Dedifferentiated amniotic fluid mesenchymal stem cell (primary cell): ENCODE measurements at regions not wholly inside any gene's neighbourhood (a gene's known extent, or its start where the extent isn't known, plus 50 kb on each side); places are given as distances from the start of the nearest gene placed in this dataset.
A peak's percentile ranks its signal among the peaks of the same experiment; 100 is the strongest.

Experiments used
- DNase-seq: peaks from one replicate; pipeline ENCODE4 v3.0.0-alpha.2; 2016; ENCODE audit errors: extremely low spot score

DNA sequence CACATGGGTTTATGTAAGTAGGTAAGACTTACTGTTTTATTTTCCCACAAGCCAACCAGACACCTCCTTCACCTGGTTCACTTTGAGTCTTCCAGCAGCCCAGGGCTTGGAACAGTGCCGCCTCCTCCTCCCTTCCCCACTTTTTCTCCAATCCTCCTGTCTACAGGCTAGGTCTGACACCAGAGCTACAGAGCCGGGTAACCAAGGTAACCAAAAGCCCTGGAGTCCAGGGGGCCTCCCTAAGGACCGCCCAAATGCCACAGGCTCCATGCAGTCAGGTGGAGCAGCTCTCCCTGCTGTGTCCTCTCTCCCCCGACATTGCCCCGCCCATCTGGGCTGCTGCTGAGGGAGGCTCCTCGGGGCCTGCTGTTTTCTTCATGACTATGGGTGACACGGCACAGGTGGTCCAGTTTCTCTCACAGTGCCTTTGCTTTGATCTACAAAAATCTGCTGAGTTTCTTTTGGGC lies 138.0 kb upstream of the EFNA5 start:
- no peak for DNase-seq

DNA sequence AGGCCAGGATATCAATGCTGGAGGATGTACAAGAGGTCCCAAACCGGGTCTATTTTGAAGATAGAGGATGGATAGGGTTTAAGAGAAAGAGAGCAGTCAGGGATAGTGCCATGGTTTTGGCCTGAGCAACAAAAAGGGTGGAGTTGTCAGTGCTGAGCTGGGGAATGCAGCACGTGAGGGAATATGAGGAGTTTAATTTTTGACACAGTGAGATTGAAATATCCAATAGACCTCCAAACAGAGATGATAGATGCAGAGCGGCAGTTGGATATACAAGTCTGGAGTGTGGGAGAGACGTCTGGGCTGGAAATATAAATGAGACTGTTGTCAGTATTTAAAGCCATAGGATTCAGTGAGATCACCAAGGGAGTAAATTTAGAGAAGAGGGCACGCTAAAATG lies 136.7 kb upstream of the EFNA5 start:
- no peak for DNase-seq

DNA sequence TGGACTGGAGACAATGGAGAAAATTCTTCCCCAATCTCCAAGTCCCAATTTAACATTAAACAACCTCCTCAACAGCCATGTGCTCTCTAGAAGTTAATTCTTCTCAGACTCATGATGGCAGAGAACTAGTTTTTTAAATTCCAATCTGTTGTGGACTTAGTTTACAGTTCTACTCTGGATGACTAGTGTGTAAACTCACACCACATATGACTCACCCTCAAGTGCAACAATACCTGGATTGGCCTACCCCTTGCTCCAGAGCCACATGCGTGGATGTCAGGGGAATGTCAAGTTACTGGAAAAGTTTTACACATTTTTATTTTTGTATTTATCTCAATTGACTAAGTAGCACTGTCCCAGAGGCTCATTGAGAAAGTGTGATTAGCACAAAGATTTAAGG lies 136.0 kb upstream of the EFNA5 start:
- DNase-seq = no peak

DNA sequence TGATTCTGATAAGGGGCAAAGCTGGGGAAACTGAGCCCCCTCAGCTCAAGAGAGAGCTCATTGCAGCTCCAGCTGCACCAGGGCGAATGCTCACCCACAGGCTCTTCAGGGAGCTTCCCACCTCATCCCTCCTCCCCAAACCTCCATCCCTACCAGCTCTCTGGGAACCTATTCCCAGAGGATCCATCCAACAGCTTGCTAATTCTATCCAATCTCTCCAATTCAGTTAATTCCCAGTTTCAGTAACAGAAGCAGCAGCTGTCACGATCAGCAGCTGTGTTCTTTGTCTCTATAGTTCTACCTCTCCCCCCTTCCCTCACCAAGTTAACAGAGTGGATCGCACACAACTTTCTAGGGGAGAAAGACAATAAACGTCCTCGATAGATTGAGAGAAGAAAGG lies 135.5 kb upstream of the EFNA5 start:
- no peak for DNase-seq

DNA sequence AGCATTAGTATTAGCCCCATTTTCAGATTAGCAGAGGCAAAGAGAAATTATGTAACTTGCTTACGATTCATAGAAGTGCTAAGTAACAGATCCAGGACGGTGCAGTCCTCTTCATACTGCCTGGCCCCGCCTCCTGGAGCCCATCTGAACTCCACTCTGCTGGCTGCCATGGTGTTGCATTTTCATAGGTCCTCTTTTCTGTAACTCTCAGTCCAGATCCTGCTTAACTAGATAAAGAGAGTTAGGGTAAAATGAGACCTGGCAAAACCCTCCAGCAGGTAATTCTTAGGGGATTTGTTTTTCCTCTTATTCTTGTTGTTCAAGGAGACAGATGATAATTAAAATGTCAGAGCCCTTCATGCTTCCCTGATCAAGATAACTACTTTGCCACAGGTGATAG lies 135.1 kb upstream of the EFNA5 start:
- no peak for DNase-seq

DNA sequence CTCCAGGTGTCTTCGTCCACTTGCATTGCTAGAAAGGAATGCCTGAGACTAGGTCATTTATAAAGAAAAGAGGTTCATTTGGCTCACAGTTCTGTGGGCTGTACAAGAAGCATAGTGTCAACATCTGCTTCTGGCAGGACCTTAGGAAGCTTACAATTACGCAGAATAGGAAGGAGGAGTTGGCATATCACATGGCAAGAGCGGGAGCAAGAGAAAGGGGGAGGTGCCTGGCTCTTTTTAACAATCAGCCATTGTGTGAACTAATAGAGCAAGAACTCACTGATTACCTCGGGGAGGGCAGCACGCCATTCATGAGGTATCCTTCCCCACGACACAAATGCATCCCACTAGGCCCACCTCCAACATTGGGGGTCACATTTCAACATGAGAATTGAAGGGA lies 134.4 kb upstream of the EFNA5 start:
- no peak for DNase-seq

DNA sequence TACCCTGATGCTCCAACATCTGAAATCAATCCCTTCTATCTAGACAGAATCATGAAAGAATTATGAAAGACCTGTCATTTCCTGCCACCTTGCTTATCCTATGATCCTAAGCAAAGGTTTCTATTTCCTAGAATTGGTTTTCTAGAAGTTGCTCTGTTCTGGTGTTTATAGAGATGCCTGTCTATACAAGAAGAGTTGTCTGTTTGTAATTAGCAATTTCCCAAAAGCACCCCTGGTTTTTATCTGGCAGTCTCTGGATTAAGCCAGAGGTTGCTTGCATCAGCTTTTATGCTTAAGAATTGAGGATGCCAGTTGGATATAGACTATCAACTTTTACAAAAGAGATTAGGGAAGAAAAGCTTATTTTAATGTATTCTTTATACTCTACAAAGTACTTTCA lies 133.0 kb upstream of the EFNA5 start:
- DNase-seq = no peak

DNA sequence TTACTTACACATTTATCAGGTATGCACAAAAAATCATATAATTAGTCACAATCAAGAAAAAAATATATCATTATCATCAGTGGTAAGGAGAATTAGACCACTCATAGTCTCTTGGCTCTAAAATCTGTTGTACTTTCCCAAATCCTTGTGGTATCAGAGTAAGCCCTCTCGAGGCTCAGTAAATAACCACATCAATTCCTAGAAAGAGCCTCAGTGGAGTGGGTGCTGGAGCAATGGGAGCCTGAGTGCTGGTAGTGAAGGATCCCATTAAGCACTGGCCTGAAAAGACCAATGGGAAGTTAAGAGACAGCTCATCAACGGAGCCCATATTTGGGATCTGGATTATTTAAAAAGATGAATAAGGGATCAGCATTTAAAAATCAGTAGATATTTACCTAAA lies 130.3 kb upstream of the EFNA5 start:
- no peak for DNase-seq

DNA sequence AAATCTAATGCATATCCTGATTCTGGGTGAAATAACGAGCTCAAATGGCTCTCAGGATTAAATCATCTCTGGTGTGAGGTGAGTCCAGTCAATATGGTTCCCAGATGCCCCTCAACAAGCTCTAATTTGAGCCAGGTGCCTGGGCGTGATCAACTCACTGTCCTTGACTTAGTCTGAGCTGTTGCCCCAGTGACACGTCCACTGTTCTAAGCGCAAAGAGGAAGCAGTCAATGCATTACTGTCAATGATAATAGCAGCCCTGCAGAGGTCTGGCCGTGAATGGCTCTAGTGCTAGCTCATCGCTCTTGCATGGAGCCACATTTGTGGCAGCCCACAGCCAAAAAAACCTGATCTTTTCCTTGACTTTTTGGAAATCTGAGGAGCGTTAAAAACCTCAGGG lies 128.6 kb upstream of the EFNA5 start:
- no peak for DNase-seq

DNA sequence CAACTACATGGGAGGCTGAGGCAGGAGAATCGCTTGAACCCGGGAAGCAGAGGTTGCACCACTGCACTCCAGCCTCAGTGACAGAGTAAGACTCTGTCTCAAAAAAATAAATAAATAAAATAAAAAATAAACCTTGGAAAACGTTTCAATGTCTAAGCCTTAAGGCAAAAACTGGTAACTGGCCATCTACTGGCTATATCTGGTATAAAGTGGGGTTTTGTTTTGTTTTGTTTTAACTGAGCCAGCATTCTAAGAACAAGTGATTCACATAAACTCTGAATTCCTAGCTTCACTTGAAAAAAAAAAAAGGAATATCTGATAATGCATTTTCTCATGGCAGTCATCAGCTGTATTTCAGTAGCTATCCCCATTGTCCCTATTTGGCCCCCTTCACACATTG lies 126.1 kb upstream of the EFNA5 start:
- DNase-seq = no peak

DNA sequence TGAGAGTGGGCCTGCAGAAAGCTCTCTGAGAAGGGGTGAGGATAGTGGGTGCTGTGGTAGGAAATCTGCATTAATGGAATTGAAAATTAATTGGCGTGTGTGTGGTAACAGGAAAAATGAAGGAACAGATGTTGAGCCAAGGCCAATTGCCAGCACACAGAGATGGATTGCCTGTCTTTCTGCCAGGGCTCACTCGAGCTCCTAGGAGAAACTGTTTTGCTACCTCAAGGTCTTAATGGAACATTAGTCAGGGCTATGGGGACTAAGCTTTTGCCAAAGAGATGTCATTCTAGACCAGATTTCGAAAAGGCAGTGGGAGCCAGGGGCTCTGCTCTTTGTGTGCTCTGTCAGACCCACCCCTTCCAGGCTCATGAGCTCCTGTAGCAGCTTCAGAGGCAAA lies 124.0 kb upstream of the EFNA5 start:
- DNase-seq = no peak

DNA sequence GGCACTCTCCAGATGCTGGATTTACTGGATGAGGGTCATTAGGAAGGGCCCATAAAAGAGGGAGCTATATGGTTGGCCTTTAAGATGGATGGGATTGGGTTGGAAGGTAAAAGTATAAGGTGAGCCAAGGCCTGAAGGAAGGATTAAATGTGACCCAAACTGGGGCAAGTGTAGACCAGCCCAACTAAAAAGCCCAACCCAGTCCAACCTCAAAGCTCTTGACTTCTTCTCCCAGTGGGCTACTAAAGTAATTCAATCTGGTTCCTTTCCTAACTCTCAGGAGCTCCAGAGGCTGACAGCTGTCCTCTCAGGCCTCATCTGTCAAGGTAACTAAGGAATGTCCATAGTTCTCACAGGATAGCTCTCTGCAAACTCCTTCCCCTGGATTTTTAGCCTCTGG lies 122.2 kb upstream of the EFNA5 start:
- no peak for DNase-seq

DNA sequence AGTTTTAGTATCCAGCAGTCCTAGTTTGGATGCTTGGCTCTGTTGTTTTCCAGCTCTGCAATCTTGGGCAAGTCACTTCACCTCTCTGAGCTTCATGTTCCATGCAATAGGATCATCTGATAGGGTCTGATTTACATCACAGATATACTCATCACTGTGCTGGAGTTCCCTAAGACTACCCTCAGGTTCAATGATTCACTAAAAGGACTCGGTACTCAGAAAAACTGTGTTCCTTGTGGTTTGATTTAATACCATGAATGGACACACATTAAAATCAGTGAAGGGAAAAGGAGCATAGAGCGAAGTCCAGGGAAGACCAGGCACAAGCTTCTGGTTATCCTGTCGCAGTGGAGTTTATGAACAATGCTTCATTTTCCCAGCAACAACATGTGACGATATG lies 119.9 kb upstream of the EFNA5 start:
- no peak for DNase-seq

DNA sequence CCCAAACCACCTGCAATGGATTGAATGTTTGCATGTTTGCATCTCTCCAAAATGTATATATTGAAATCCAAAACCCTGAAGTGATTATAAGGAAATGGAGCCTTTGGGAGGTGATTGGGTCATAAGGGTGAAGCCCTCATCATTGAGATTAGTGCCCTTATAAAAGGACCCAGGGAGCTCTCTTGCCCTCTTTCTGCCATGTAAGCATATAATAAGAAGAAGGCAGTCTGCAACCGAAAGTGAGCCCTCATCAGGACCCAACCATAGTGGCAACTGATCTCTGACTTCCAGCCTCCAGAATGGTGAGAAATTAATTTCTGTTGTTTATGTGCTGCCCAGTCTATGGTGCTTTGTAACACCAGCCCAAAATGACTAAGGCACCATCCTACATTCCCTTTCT lies 115.7 kb upstream of the EFNA5 start:
- no peak for DNase-seq

DNA sequence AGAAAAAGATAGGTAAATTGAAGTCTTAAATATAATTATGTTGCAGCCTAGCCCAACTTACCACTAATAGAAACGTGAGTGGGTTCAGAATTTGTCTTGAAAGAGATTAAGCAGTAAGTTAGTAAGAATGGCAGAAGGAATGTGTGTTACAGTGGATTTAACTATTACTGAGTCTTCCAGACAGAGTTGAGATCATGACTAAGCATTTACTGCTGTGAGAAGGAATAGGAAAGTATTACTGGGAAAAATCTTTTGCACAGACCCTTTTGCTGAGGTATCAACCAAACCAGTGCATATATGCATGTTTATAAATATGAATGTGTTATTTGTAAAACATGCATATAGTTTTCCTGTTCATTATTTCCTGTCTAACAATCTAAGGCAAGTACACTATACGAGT lies 112.8 kb upstream of the EFNA5 start:
- peak; percentile 28 for DNase-seq

DNA sequence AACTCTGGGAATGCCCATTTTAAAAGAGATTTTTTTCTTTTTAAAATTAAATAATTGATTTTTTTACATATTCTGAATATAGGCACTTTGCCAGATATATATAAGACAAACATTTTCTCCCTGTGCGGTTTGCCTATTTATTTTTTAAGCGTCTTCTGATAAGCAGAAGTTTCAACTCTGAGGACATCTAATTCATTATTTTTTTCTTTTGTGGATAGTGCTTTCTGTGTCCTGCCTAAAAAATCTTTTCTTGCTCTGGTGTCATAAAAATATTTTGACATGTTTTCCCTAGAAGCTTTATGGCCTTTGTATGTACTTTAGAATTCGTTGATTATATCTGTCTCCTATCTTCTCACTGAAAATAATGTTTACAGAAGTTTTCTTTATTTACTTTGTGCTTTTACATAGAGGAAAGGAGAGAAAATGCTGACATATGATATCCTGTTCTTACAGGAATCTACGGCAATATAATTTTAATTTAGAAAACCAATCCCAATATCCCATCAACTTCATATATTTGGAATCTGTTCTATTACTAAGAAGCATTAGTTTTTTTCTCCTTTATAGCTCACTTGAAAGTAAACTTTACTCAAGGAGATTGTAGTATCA lies 111.9 kb upstream of the EFNA5 start:
- DNase-seq = no peak

DNA sequence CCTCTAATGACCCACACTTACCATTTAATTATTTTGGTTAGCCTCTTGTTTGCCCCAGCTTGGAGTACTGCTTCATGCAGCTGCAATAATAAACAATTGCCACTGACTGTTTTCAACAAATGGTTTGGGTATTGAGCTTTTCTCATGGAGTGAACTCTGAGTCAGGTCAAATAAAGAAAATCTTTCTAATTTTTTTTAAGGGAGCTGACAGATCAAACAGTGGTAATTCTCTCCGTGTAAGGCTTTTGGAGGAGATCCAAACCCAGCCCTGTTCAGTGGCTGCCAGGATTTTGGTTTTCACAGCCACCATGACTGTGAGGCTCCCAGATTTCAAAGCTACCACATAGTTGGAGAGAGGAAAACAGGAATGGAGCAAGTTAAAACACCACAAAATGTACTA lies 110.7 kb upstream of the EFNA5 start:
- no peak for DNase-seq

DNA sequence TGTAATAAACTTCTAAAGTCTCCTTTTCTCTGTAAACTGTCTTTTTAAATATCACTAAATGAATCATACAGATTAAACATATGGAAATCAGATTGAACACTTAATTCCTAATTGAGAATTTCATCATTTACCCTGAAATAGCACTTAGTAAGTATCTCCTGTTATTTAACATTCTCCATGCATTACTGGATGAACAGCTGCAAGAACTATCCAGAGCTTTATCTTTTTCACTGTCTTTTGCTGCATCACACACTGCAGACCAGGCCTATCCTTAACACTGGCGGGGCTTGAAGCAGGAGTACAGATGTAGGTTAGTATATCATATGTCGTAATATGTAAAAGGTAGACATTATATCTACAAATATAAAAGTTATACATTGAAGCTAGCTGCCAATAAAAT lies 108.7 kb upstream of the EFNA5 start:
- no peak for DNase-seq

DNA sequence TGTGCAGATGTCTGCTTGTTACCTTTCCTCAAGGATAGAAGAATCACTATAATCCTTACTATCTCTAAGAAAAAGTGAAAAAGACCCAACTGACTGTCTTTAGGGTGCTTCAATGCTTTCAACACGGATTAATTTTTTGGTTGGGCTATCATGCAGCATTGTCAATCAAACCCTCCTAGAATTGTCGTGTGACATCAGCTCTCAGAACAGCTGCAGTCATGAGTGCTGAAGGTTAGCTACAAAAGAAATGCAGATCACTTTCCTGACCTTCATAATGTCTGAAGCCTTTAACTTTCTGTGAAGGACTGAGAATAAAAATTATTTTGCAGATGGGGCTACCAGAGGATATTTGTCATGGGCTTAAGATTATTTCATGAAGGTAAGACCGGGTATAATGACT lies 107.9 kb upstream of the EFNA5 start:
- no peak for DNase-seq

DNA sequence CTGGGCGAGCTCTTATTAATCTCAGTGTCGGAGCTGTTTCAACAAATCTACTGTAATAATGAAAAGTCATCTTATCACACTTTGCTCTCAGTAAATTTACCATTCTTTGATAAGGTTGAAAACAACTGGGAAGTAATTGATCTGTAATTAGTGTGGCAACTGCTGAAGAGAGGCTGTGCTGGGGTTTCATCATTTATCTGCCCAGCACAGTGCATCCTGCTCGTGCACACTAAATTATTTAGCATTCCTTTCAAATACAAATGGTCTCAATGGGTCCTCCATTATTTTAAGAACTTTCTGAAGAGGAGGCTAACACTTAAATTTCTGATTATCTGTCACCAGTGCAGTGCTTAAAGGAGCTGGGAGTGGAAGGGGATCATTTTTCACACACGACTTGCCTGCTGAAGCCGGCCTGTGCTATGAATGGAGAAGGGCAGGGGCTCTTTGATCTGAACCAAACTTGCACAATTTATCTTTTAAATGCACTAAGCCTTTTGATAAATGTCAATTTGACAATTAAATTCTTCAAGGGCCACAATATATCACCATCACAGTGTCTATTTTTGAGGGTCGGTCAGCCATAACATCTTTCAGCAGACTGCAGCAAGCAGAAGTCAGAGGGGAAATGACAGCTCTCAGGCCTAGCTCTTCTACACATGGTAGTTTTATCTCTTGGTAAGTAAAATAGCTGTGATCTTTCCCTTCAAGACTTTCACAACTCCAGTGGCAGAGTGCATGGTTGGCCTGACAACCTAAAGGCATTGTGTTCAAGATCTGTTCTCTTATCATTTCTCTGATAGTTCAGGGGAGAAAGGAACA lies 106.4 kb upstream of the EFNA5 start:
- no peak for DNase-seq

DNA sequence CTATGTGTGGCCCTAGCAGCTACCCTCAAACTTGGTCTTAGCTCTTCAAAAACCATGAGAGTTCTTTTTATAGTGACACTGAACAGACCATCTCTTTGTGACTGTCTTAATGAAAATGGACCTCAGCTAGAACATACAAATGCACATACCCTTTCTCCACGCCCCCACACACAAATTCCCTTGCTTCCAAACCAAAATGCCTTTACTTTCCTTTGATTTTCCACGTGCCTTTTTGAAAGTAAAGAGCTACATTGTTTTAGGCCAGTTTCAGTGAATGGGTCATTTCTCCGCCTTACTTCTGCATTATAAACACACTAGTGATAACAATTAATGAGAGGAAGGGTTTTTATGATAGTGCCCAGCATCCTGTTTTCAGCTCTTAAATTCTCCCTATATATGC lies 105.8 kb upstream of the EFNA5 start:
- DNase-seq = no peak

DNA sequence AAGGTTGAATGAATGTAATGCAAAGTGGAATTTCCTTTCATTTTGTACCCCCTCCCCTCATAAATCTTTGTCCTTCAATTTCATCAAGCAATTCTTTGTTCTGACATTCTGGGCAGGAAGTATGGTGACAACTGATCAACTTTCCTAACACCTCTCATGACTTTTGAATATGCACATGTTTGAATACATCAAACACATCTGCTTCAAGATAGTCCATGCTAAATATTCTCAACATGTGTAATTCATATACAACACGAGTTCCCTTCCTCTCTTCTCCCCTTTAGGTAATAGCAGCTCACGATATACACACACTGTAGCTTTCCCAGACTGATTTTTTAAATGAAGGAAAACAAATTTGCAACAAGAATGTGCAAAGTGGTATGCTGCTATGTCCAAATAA lies 103.6 kb upstream of the EFNA5 start:
- DNase-seq = no peak

DNA sequence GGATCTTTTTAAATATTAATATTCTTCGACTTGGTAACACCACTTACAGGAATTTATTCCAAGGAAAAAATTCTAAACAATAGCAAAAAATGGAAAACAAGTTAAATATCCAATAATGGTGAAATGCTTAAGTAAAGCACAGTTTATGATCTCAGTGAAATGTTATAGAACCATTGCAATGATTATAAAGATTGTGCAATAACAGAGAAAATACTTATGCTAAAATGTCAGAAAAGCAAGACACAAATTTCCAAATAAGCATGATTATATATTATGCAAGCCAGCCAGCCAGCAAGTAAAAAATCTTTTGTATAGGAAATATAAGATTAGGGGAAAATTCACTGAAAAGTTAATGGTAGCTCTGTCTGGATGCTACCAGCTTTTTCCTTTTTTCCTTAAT lies 102.7 kb upstream of the EFNA5 start:
- no peak for DNase-seq
